Vagina (tissue), 2 donors: ENCODE measurements at regions not wholly inside any gene's neighbourhood (a gene's known extent, or its start where the extent isn't known, plus 50 kb on each side); places are given as distances from the start of the nearest gene placed in this dataset.

Experiments used
- DNase-seq, 2 donors: peaks; one replicate each; pipeline ENCODE4 v3.0.0-alpha.2; 2017; ENCODE audit errors: extremely low spot score in 2 of 2
- H3K27ac ChIP-seq: fragments of 200-600 bp; sonication (generic); one replicate; pipeline ENCODE4 v1.5.1; 2019
- H3K27me3 ChIP-seq: fragments of 200-600 bp; sonication (generic); one replicate; pipeline ENCODE4 v1.5.1; 2019
- H3K36me3 ChIP-seq, 2 donors: fragments of 200-600 bp; sonication (generic); one replicate each; pipeline ENCODE4 v1.5.1; 2017 to 2019
- H3K4me1 ChIP-seq: fragments of 200-600 bp; sonication (generic); one replicate; pipeline ENCODE4 v1.5.1; 2019
- H3K4me3 ChIP-seq, 2 donors: fragments of 200-600 bp; sonication (generic); 1 replicate in 1 of 2; 2 replicates in 1 of 2; pipeline ENCODE4 v1.5.1; 2016 to 2019
- H3K9me3 ChIP-seq: fragments of 200-600 bp; sonication (generic); one replicate; pipeline ENCODE4 v1.5.1; 2019
- CTCF ChIP-seq, 3 experiments: fragments of 450-650 bp in 2 of 3; fragments of 200-600 bp in 1 of 3; sonication (generic) in 1 of 3; IDR thresholded peaks; one replicate each; pipeline ENCODE4 v1.5.1; 2017 to 2019; ENCODE audit warnings: antibody characterized with exemption in 3 of 3, mild to moderate bottlenecking in 2 of 3, moderate library complexity in 2 of 3
- POLR2A ChIP-seq, 2 donors: fragments of 450-650 bp; IDR thresholded peaks; one replicate each; pipeline ENCODE4 v1.6.1; 2017; ENCODE audit warnings: antibody characterized with exemption in 2 of 2, mild to moderate bottlenecking in 2 of 2, moderate library complexity in 2 of 2
- POLR2AphosphoS5 ChIP-seq, 2 donors: sonication (generic); formaldehyde crosslinking; IDR thresholded peaks; one replicate each; pipeline ENCODE4 v1.9.0; 2017; ENCODE audit warnings: antibody characterized with exemption in 2 of 2, mild to moderate bottlenecking in 2 of 2, low read depth in 1 of 2; ENCODE audit not compliant: insufficient read depth in 1 of 2
- intact Hi-C: fragments of 100-400 bp; cut with DNase I; formaldehyde crosslinking; loops from one replicate; pipeline ENCODE4 v1.15.1; 2023

- no peak for DNase-seq
- no peak overlapping the region for H3K4me3 ChIP-seq
- TF ChIP-seq POLR2AphosphoS5 (IDR thresholded peaks at IDR 0.05; ENCODE audit: insufficient read depth in 1 of 2, low read depth in 1 of 2) (no peak), CTCF (IDR thresholded peaks at IDR 0.05) (no peak), POLR2A (IDR thresholded peaks at IDR 0.05) (no peak)
These were observed 166.6 kb downstream of the KITLG start for GRCh38 chr12:88413646-88414045.

GRCh38 chr12:88416155-88416554 lies 164.1 kb downstream of the KITLG start:
- H3K9me3 ChIP-seq: no peaks in the 10 kb centered on the region
- H3K27me3 ChIP-seq: no peaks in the 10 kb centered on the region
- DNase-seq: no peak
- H3K4me3 ChIP-seq: no peak overlapping the region
- no peak overlapping the region for H3K27ac ChIP-seq
- no peak for TF ChIP-seq CTCF (IDR thresholded peaks at IDR 0.05)
- TF ChIP-seq POLR2A (IDR thresholded peaks at IDR 0.05): no peak
- TF ChIP-seq POLR2AphosphoS5 (IDR thresholded peaks at IDR 0.05; ENCODE audit: insufficient read depth in 1 of 2, low read depth in 1 of 2): no peak
- no peaks in the 10 kb centered on the region for H3K36me3 ChIP-seq
- intact Hi-C loops: no loop called here
- H3K4me1 ChIP-seq: no peaks in the 10 kb centered on the region

More at GRCh38 chr12:88413646-88414045, 166.6 kb downstream of the KITLG start:
- Histone ChIP-seq H3K9me3 (no peaks in the 10 kb centered on the region), H3K4me1 (no peaks in the 10 kb centered on the region), H3K27me3 (no peaks in the 10 kb centered on the region), H3K27ac (no peak overlapping the region), H3K36me3 (no peaks in the 10 kb centered on the region)
- intact Hi-C loops: no loop called here

GRCh38 chr12:88416786-88417185 lies 163.5 kb downstream of the KITLG start:
- Histone ChIP-seq H3K4me1 (no peaks in the 10 kb centered on the region), H3K27me3 (no peaks in the 10 kb centered on the region), H3K27ac (no peak overlapping the region), H3K36me3 (no peaks in the 10 kb centered on the region), H3K4me3 (no peak overlapping the region), H3K9me3 (no peaks in the 10 kb centered on the region)
- TF ChIP-seq CTCF (IDR thresholded peaks at IDR 0.05) (no peak), POLR2A (IDR thresholded peaks at IDR 0.05) (no peak), POLR2AphosphoS5 (IDR thresholded peaks at IDR 0.05; ENCODE audit: insufficient read depth in 1 of 2, low read depth in 1 of 2) (no peak)
- intact Hi-C loops: no loop called here
- no peak for DNase-seq

- intact Hi-C loops: no loop called here
- Histone ChIP-seq H3K4me1 (no peaks in the 10 kb centered on the region), H3K27me3 (no peaks in the 10 kb centered on the region), H3K36me3 (no peaks in the 10 kb centered on the region), H3K9me3 (no peaks in the 10 kb centered on the region), H3K4me3 (no peak overlapping the region), H3K27ac (no peak overlapping the region)
- DNase-seq: no peak
- TF ChIP-seq CTCF (IDR thresholded peaks at IDR 0.05) (no peak), POLR2A (IDR thresholded peaks at IDR 0.05) (no peak), POLR2AphosphoS5 (IDR thresholded peaks at IDR 0.05; ENCODE audit: insufficient read depth in 1 of 2, low read depth in 1 of 2) (no peak)
These were observed 162.7 kb downstream of the KITLG start for GRCh38 chr12:88417531-88417930.

- Histone ChIP-seq H3K9me3 (no peaks in the 10 kb centered on the region), H3K4me1 (no peaks in the 10 kb centered on the region), H3K4me3 (no peak overlapping the region), H3K36me3 (no peaks in the 10 kb centered on the region), H3K27me3 (no peaks in the 10 kb centered on the region), H3K27ac (no peak overlapping the region)
- DNase-seq: no peak
- intact Hi-C loops: no loop called here
- TF ChIP-seq POLR2AphosphoS5 (IDR thresholded peaks at IDR 0.05; ENCODE audit: insufficient read depth in 1 of 2, low read depth in 1 of 2): no peak
- TF ChIP-seq CTCF (IDR thresholded peaks at IDR 0.05): no peak
- no peak for TF ChIP-seq POLR2A (IDR thresholded peaks at IDR 0.05)
These were observed 161.3 kb downstream of the KITLG start for GRCh38 chr12:88418856-88419497.
